ENCODE measurements at regions not wholly inside any gene's neighbourhood (a gene's known extent, or its start where the extent isn't known, plus 50 kb on each side); places are given as distances from the start of the nearest gene placed in this dataset.

- Histone ChIP-seq H3K27me3 (ENCODE audit: control insufficient read depth, insufficient read depth, low read length) (no peaks in the 10 kb centered on the region), H3K36me3 (ENCODE audit: control insufficient read depth, insufficient read depth, low read length) (no peaks in the 10 kb centered on the region), H3K4me3 (ENCODE audit: low read depth, low read length) (no peak overlapping the region)
- no peak for TF ChIP-seq CTCF (IDR thresholded peaks at IDR 0.05; ENCODE audit: insufficient read depth, low read length, poor library complexity, severe bottlenecking)
- no peak for DNase-seq (ENCODE audit: low read depth)
Measured at GRCh38 chr2:111643759-111644158, 240.2 kb downstream of the ANAPC1 start.

GRCh38 chr2:111647359-111647758, 236.6 kb downstream of the ANAPC1 start:
- Histone ChIP-seq H3K36me3 (ENCODE audit: control insufficient read depth, insufficient read depth, low read length) (no peaks in the 10 kb centered on the region), H3K27me3 (ENCODE audit: control insufficient read depth, insufficient read depth, low read length) (no peaks in the 10 kb centered on the region), H3K4me3 (ENCODE audit: low read depth, low read length) (no peak overlapping the region)
- no peak for DNase-seq (ENCODE audit: low read depth)
- TF ChIP-seq CTCF (IDR thresholded peaks at IDR 0.05; ENCODE audit: insufficient read depth, low read length, poor library complexity, severe bottlenecking), result no peak

GRCh38 chr2:111652038-111652437, 232.0 kb downstream of the ANAPC1 start:
- H3K36me3 ChIP-seq (ENCODE audit: control insufficient read depth, insufficient read depth, low read length), result no peaks in the 10 kb centered on the region
- no peak overlapping the region for H3K4me3 ChIP-seq (ENCODE audit: low read depth, low read length)
- TF ChIP-seq CTCF (IDR thresholded peaks at IDR 0.05; ENCODE audit: insufficient read depth, low read length, poor library complexity, severe bottlenecking), result no peak
- DNase-seq (ENCODE audit: low read depth), result no peak
- no peaks in the 10 kb centered on the region for H3K27me3 ChIP-seq (ENCODE audit: control insufficient read depth, insufficient read depth, low read length)

- DNase-seq (ENCODE audit: low read depth), result no peak
- Histone ChIP-seq H3K27me3 (ENCODE audit: control insufficient read depth, insufficient read depth, low read length) (no peaks in the 10 kb centered on the region), H3K4me3 (ENCODE audit: low read depth, low read length) (no peak overlapping the region), H3K36me3 (ENCODE audit: control insufficient read depth, insufficient read depth, low read length) (no peaks in the 10 kb centered on the region)
- TF ChIP-seq CTCF (IDR thresholded peaks at IDR 0.05; ENCODE audit: insufficient read depth, low read length, poor library complexity, severe bottlenecking), result no peak
Measured at GRCh38 chr2:111652681-111653080, 231.3 kb downstream of the ANAPC1 start.

- Histone ChIP-seq H3K4me3 (ENCODE audit: low read depth, low read length) (no peak overlapping the region), H3K36me3 (ENCODE audit: control insufficient read depth, insufficient read depth, low read length) (no peaks in the 10 kb centered on the region), H3K27me3 (ENCODE audit: control insufficient read depth, insufficient read depth, low read length) (no peaks in the 10 kb centered on the region)
- DNase-seq (ENCODE audit: low read depth), result no peak
- no peak for TF ChIP-seq CTCF (IDR thresholded peaks at IDR 0.05; ENCODE audit: insufficient read depth, low read length, poor library complexity, severe bottlenecking)
Measured at GRCh38 chr2:111653103-111653624, 230.8 kb downstream of the ANAPC1 start.

- TF ChIP-seq CTCF (IDR thresholded peaks at IDR 0.05; ENCODE audit: insufficient read depth, low read length, poor library complexity, severe bottlenecking), result no peak
- H3K36me3 ChIP-seq (ENCODE audit: control insufficient read depth, insufficient read depth, low read length), result no peaks in the 10 kb centered on the region
- no peak for DNase-seq (ENCODE audit: low read depth)
- H3K4me3 ChIP-seq (ENCODE audit: low read depth, low read length), result no peak overlapping the region
- no peaks in the 10 kb centered on the region for H3K27me3 ChIP-seq (ENCODE audit: control insufficient read depth, insufficient read depth, low read length)
Measured at GRCh38 chr2:111653913-111654312, 230.1 kb downstream of the ANAPC1 start.

Measured in kidney epithelial cell (primary cell).